ENCODE measurements at regions not wholly inside any gene's neighbourhood (a gene's known extent, or its start where the extent isn't known, plus 50 kb on each side); places are given as distances from the start of the nearest gene placed in this dataset.

DNA sequence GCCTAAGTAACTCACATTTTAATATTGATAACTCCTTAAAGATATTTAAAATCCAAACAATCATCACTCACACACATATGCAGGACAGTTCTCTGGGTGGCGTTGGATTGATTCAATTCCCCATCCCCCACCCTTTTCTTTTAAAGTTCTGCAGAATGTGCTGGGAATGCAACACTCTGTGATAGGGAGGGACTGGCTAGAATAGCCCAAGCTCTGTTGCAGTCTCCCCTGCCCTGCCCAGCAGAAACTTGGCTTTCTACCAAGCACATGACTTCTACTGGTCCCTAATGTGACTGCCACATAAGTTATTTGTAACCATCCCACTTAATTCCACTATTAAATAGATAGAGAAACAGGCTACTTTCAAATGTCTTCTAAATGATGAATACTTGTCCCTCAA, 55.2 kb downstream of the TWIST1 start:
- in situ Hi-C loops (cut with MboI; ENCODE audit: low pct_unique_long_range_greater_than_20kb in 2 of 9, low sequenced_read_pairs in 9 of 9, unreplicated experiment in 9 of 9), result no loop called here
- H3K4me3 ChIP-seq, result no peak overlapping the region
- H3K27ac ChIP-seq, result no peak overlapping the region
- peak in 7 of 8 experiments; percentile 32 to 80 (median 54) for ATAC-seq (replicated peaks in 6 of 8)
- H3K4me1 ChIP-seq (replicated peaks in 1 of 2), result no peaks in the 10 kb centered on the region
- 100% methylated on average over 1 of the region's 1 CpG; no CpG with 5 or more reads in 9 of the 10 experiments for WGBS, 10 experiments

DNA sequence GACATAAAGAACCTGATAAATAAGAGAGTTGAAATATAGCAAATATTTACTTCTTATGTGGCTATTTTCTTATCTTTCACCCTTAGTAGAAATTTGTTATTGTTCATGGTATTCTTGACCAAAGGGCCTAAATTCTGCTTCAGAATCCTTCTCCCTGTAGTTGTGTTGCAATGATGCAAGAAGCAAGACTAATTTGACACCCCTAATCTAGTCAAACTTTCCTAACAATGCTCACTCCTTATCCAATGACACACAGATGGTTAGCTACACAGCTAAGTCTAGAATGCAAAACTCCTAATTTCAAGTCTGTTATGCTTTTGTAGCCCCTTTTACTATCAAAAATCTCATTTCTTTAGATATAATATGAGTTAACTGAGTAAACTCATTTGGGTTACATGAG, 56.1 kb downstream of the TWIST1 start:
- H3K4me1 ChIP-seq (replicated peaks in 1 of 2), result no peaks in the 10 kb centered on the region
- peak in 2 of 8 experiments; percentile 3 to 5 for ATAC-seq (replicated peaks in 6 of 8)
- H3K27ac ChIP-seq, result no peak overlapping the region
- in situ Hi-C loops (cut with MboI; ENCODE audit: low pct_unique_long_range_greater_than_20kb in 2 of 9, low sequenced_read_pairs in 9 of 9, unreplicated experiment in 9 of 9), result no loop called here
- H3K4me3 ChIP-seq, result no peak overlapping the region

DNA sequence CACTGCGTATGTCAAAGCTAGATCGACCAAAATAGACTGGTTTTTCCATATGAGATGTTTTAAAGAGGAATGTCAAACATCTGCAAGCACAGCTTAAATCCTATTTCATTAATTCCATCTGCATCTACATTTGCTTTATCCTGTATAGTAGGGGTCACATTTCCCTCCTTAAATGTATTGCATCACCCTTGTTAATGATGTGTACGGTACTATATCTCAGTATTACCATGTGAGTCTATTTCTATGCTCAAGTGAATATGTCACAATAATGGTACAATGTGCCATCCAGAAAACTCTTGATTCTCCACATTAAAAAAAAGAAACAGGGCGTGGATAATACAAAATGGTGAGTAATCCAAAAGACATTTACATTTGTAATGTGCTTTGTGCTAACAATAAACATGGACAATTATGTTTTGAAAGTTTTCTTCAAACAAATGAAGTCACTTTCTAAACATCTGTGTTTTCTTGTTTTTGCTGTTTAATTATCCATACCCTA, 56.6 kb downstream of the TWIST1 start:
- Histone ChIP-seq H3K4me1 (replicated peaks in 1 of 2) (no peaks in the 10 kb centered on the region), H3K4me3 (no peak overlapping the region), H3K27ac (no peak overlapping the region)
- WGBS, 10 experiments, result 0 to 100% (median 92%) methylated on average over 1 to 4 of the region's 4 CpGs
- peak in 3 of 8 experiments; percentile 58 to 81 (median 65) for ATAC-seq (replicated peaks in 6 of 8)
- in situ Hi-C loops (cut with MboI; ENCODE audit: low pct_unique_long_range_greater_than_20kb in 2 of 9, low sequenced_read_pairs in 9 of 9, unreplicated experiment in 9 of 9), result no loop called here

DNA sequence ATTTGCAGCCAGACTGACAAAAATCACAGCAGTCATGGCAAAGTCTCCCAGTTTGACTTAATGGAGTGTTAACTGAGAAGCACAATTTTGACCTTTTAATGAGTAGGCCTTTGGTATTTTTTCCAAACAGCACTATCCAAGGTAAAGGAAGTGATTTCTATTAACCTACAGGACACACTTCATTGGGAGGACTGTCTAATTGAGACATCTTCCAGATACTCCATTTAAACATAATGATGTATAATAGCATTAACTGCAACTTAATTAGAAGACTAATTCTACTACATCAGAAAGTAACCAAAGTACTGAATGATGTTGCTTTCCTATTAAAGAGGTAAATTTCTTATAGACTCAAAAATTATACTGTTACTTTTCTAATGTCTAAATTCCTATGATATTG, 61.1 kb downstream of the TWIST1 start:
- in situ Hi-C loops (cut with MboI; ENCODE audit: low pct_unique_long_range_greater_than_20kb in 2 of 9, low sequenced_read_pairs in 9 of 9, unreplicated experiment in 9 of 9), result no loop called here
- ATAC-seq (replicated peaks in 6 of 8), result no peak
- Histone ChIP-seq H3K27ac (no peak overlapping the region), H3K4me1 (replicated peaks in 1 of 2) (no peaks in the 10 kb centered on the region), H3K4me3 (no peak overlapping the region)
